Endodermal cell (in vitro differentiated cells): ENCODE measurements at regions not wholly inside any gene's neighbourhood (a gene's known extent, or its start where the extent isn't known, plus 50 kb on each side); places are given as distances from the start of the nearest gene placed in this dataset.

ENCODE experiments used
- DNase-seq: peaks from one replicate; pipeline ENCODE4 v3.0.0-alpha.2; 2017
- H3K27ac ChIP-seq: 2 replicates; pipeline ENCODE4 v1.5.1; 2013; ENCODE audit warnings: mild to moderate bottlenecking, low read depth, low read length, moderate library complexity
- H3K27me3 ChIP-seq: 2 replicates; pipeline ENCODE4 v1.6.1; 2013; ENCODE audit warnings: mild to moderate bottlenecking, low read length, moderate library complexity; ENCODE audit not compliant: insufficient read depth, control insufficient read depth, poor library complexity, severe bottlenecking
- H3K36me3 ChIP-seq: 2 replicates; pipeline ENCODE4 v1.7.0; 2013; ENCODE audit warnings: mild to moderate bottlenecking, low read length, moderate library complexity; ENCODE audit not compliant: control insufficient read depth, insufficient read depth
- H3K4me1 ChIP-seq: one replicate; pipeline ENCODE4 v1.7.0; 2013; ENCODE audit warnings: low read length; ENCODE audit not compliant: control insufficient read depth, insufficient read depth
- H3K4me3 ChIP-seq: 2 replicates; pipeline ENCODE4 v1.5.1; 2013; ENCODE audit warnings: mild to moderate bottlenecking, low read length, moderate library complexity
- H3K9ac ChIP-seq: 2 replicates; pipeline ENCODE4 v1.6.1; 2013; ENCODE audit warnings: mild to moderate bottlenecking, low read length, moderate library complexity; ENCODE audit not compliant: poor library complexity, severe bottlenecking; ENCODE audit errors: extremely low read depth
- H3K9me3 ChIP-seq: 2 replicates; pipeline ENCODE4 v1.6.1; 2013; ENCODE audit warnings: mild to moderate bottlenecking, low read length, moderate library complexity; ENCODE audit not compliant: control insufficient read depth
- H3K27ac Mint-ChIP-seq: 2 replicates; pipeline ENCODE4 v1.8.0; 2020; ENCODE audit warnings: mixed read lengths
- H3K27me3 Mint-ChIP-seq: 2 replicates; pipeline ENCODE4 v1.8.0; 2021; ENCODE audit warnings: mild to moderate bottlenecking, mixed read lengths; ENCODE audit not compliant: insufficient read depth
- H3K36me3 Mint-ChIP-seq: 2 replicates; pipeline ENCODE4 v1.8.0; 2020; ENCODE audit warnings: low read depth, mixed read lengths
- H3K4me1 Mint-ChIP-seq: 2 replicates; pipeline ENCODE4 v1.8.0; 2020; ENCODE audit warnings: mixed read lengths
- H3K4me3 Mint-ChIP-seq: 2 replicates; pipeline ENCODE4 v1.8.0; 2020; ENCODE audit warnings: mild to moderate bottlenecking, moderate library complexity, mixed read lengths
- H3K9me3 Mint-ChIP-seq: 2 replicates; pipeline ENCODE4 v1.8.0; 2020; ENCODE audit warnings: mild to moderate bottlenecking, mixed read lengths
- WGBS, 2 experiments: methylation state at CpG; one replicate each; pipeline versions ENCODE4 v1.1.5 to v1.1.7; 2013; ENCODE audit warnings: missing lambda C conversion rate in 2 of 2, mixed read lengths in 1 of 2; ENCODE audit not compliant: insufficient coverage in 1 of 2, insufficient read length in 1 of 2; 5-methylcytosine and 5-hydroxymethylcytosine counted together
- TF ChIP-seq, protein P1 (sequence below): fragments of 200-600 bp; sonication (generic); conservative IDR thresholded peaks from 2 replicates; pipeline ENCODE4 v1.5.0; 2021; ENCODE audit warnings: antibody characterized with exemption, mild to moderate bottlenecking

- Mint-ChIP-seq H3K36me3 (no peaks in the 10 kb centered on the region), H3K4me3 (no peak overlapping the region), H3K27me3 (peaks cover 3% of the 10 kb centered on the region), H3K9me3 (no peaks in the 10 kb centered on the region), H3K4me1 (peaks cover 24% of the 10 kb centered on the region), H3K27ac (no peak overlapping the region)
- H3K27ac ChIP-seq, result no peak overlapping the region
- 87 to 92% methylated on average over 3 to 9 of the region's 9 CpGs for WGBS, 2 experiments
- no peaks in the 10 kb centered on the region for H3K36me3 ChIP-seq
- H3K9me3 ChIP-seq, result peaks cover 6% of the 10 kb centered on the region
- H3K9ac ChIP-seq, result no peak overlapping the region
- TF ChIP-seq, protein P1, sequence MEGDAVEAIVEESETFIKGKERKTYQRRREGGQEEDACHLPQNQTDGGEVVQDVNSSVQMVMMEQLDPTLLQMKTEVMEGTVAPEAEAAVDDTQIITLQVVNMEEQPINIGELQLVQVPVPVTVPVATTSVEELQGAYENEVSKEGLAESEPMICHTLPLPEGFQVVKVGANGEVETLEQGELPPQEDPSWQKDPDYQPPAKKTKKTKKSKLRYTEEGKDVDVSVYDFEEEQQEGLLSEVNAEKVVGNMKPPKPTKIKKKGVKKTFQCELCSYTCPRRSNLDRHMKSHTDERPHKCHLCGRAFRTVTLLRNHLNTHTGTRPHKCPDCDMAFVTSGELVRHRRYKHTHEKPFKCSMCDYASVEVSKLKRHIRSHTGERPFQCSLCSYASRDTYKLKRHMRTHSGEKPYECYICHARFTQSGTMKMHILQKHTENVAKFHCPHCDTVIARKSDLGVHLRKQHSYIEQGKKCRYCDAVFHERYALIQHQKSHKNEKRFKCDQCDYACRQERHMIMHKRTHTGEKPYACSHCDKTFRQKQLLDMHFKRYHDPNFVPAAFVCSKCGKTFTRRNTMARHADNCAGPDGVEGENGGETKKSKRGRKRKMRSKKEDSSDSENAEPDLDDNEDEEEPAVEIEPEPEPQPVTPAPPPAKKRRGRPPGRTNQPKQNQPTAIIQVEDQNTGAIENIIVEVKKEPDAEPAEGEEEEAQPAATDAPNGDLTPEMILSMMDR, result no peak
- no peak for DNase-seq
- H3K27me3 ChIP-seq, result no peaks in the 10 kb centered on the region
- no peaks in the 10 kb centered on the region for H3K4me1 ChIP-seq
- H3K4me3 ChIP-seq, result no peak overlapping the region
These were observed 613.1 kb downstream of the PKHD1 start for GRCh38 chr6:51474022-51474975.

GRCh38 chr6:51477711-51478311 lies 609.6 kb downstream of the PKHD1 start:
- no peaks in the 10 kb centered on the region for H3K4me1 ChIP-seq
- H3K27me3 ChIP-seq, result no peaks in the 10 kb centered on the region
- H3K36me3 Mint-ChIP-seq, result no peaks in the 10 kb centered on the region
- H3K27ac Mint-ChIP-seq, result no peak overlapping the region
- no peaks in the 10 kb centered on the region for H3K27me3 Mint-ChIP-seq
- no peaks in the 10 kb centered on the region for H3K36me3 ChIP-seq
- H3K27ac ChIP-seq, result peak overlapping the region; percentile 64
- TF ChIP-seq, protein P1, result no peak
- no peak for DNase-seq
- no peak overlapping the region for H3K9ac ChIP-seq
- H3K4me3 Mint-ChIP-seq, result no peak overlapping the region
- 70 to 85% methylated on average over 4 to 8 of the region's 8 CpGs for WGBS, 2 experiments
- H3K9me3 ChIP-seq, result no peaks in the 10 kb centered on the region
- H3K9me3 Mint-ChIP-seq, result peaks cover 6% of the 10 kb centered on the region
- peaks cover 23% of the 10 kb centered on the region for H3K4me1 Mint-ChIP-seq
- no peak overlapping the region for H3K4me3 ChIP-seq

DNA sequence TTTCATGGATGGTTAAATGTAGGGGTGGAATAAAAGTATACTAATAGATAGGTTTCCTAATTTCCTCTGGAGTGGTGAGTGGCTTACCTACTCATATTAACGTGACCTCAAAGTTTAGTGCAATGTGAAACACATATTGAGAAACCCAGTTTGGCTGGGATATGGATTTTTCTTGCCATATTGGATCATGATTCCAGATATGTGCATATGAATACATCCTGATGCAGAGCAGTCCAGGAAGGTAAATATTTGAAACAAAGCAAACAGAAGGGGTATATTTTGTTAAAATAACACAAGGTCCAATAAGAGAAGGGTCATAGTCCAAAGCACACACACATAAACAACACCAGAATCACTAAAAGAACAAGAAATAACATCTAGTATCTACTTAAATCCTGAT lies 608.1 kb downstream of the PKHD1 start:
- no peak overlapping the region for H3K4me3 ChIP-seq
- no peak for DNase-seq
- Mint-ChIP-seq H3K9me3 (peaks cover 13% of the 10 kb centered on the region), H3K27me3 (peaks cover 6% of the 10 kb centered on the region), H3K4me1 (peaks cover 17% of the 10 kb centered on the region), H3K4me3 (no peak overlapping the region), H3K27ac (no peak overlapping the region), H3K36me3 (no peaks in the 10 kb centered on the region)
- TF ChIP-seq, protein P1, result no peak
- no peak overlapping the region for H3K9ac ChIP-seq
- H3K4me1 ChIP-seq, result no peaks in the 10 kb centered on the region
- no peaks in the 10 kb centered on the region for H3K27me3 ChIP-seq
- WGBS, 2 experiments, result 98 to 100% methylated on average over 1 of the region's 1 CpG
- H3K36me3 ChIP-seq, result no peaks in the 10 kb centered on the region
- no peaks in the 10 kb centered on the region for H3K9me3 ChIP-seq
- H3K27ac ChIP-seq, result no peak overlapping the region
